GM23338 (cell line): ENCODE measurements at regions not wholly inside any gene's neighbourhood (a gene's known extent, or its start where the extent isn't known, plus 50 kb on each side); places are given as distances from the start of the nearest gene placed in this dataset.

Experiments
- ATAC-seq: fragments of 200-7000 bp; cut with Tn5 transposase; 3 replicates; pipeline ENCODE4 v1.9.1; 2020
- DNase-seq: peaks from one replicate; pipeline ENCODE4 v3.0.0-alpha.2; 2015; ENCODE audit warnings: low spot score
- H2AFZ ChIP-seq: fragments of 200-600 bp; sonication (generic); 2 replicates; pipeline ENCODE4 v1.8.0; 2016; ENCODE audit warnings: antibody characterized with exemption, mild to moderate bottlenecking, moderate library complexity
- H3F3A ChIP-seq: fragments of 200-600 bp; sonication (generic); replicated peaks from 2 replicates; pipeline ENCODE4 v1.8.0; 2017; ENCODE audit warnings: antibody characterized with exemption, mixed run types, low read depth
- H3K27ac ChIP-seq: fragments of 200-600 bp; sonication (generic); 2 replicates; pipeline ENCODE4 v1.6.1; 2016; ENCODE audit warnings: low read depth
- H3K27me3 ChIP-seq: fragments of 200-600 bp; sonication (generic); 2 replicates; pipeline ENCODE4 v1.8.0; 2016; ENCODE audit warnings: mild to moderate bottlenecking, mixed run types, moderate library complexity; ENCODE audit not compliant: insufficient read depth
- H3K36me3 ChIP-seq: fragments of 200-600 bp; sonication (generic); 2 replicates; pipeline ENCODE4 v1.8.0; 2016; ENCODE audit warnings: mild to moderate bottlenecking; ENCODE audit not compliant: insufficient read depth
- H3K4me1 ChIP-seq: fragments of 200-600 bp; sonication (generic); 2 replicates; pipeline ENCODE4 v1.8.0; 2016; ENCODE audit warnings: mild to moderate bottlenecking, moderate library complexity; ENCODE audit not compliant: insufficient read depth
- H3K4me2 ChIP-seq: fragments of 200-600 bp; sonication (generic); 2 replicates; pipeline ENCODE4 v1.7.1; 2017; ENCODE audit warnings: mixed run types
- H3K4me3 ChIP-seq: fragments of 200-600 bp; sonication (generic); 2 replicates; pipeline ENCODE4 v1.6.1; 2016; ENCODE audit warnings: mixed run types
- H3K79me2 ChIP-seq: fragments of 200-600 bp; sonication (generic); replicated peaks from 2 replicates; pipeline ENCODE4 v1.8.0; 2017; ENCODE audit warnings: mild to moderate bottlenecking; ENCODE audit not compliant: insufficient read depth
- H3K9me2 ChIP-seq: fragments of 200-600 bp; sonication (generic); 2 replicates; pipeline ENCODE4 v1.8.0; 2017; ENCODE audit not compliant: insufficient read depth
- H4K20me1 ChIP-seq: fragments of 200-600 bp; sonication (generic); replicated peaks from 2 replicates; pipeline ENCODE4 v1.8.0; 2017; ENCODE audit warnings: mild to moderate bottlenecking; ENCODE audit not compliant: insufficient read depth
- H3K27ac Mint-ChIP-seq: 2 replicates; pipeline ENCODE4 v1.8.0; 2020; ENCODE audit warnings: inconsistent platforms, mild to moderate bottlenecking, moderate library complexity, mixed read lengths
- H3K27me3 Mint-ChIP-seq: 3 replicates; pipeline ENCODE4 v1.8.0; 2022; ENCODE audit warnings: low read depth, mild to moderate bottlenecking, moderate library complexity, mixed read lengths, inconsistent platforms; ENCODE audit not compliant: insufficient read depth, poor library complexity
- H3K36me3 Mint-ChIP-seq: 3 replicates; pipeline ENCODE4 v1.8.0; 2021; ENCODE audit warnings: low read depth, mild to moderate bottlenecking, inconsistent platforms, moderate library complexity, mixed read lengths
- H3K4me1 Mint-ChIP-seq: 3 replicates; pipeline ENCODE4 v1.8.0; 2020; ENCODE audit warnings: mild to moderate bottlenecking, inconsistent platforms, mixed read lengths
- H3K4me3 Mint-ChIP-seq: 3 replicates; pipeline ENCODE4 v1.8.0; 2021; ENCODE audit warnings: moderate library complexity, mild to moderate bottlenecking, inconsistent platforms, mixed read lengths
- H3K9me3 Mint-ChIP-seq: 3 replicates; pipeline ENCODE4 v1.8.0; 2020; ENCODE audit warnings: moderate library complexity, mild to moderate bottlenecking, inconsistent platforms, mixed read lengths
- CREB1 ChIP-seq: fragments of 250-450 bp; sonication (Bioruptor Pico); IDR thresholded peaks from 2 replicates; pipeline ENCODE4 v1.5.0; 2020; ENCODE audit warnings: low read depth, mild to moderate bottlenecking, moderate library complexity
- CTCF ChIP-seq, 2 experiments: fragments of 200-600 bp in 1 of 2; sonication (generic) in 1 of 2; conservative IDR thresholded peaks; 2 replicates each; pipeline versions ENCODE4 v1.5.1 to v1.6.1; 2016 to 2017; ENCODE audit warnings: antibody characterized with exemption in 2 of 2, low read depth in 2 of 2, mild to moderate bottlenecking in 2 of 2, moderate library complexity in 1 of 2
- EZH2 ChIP-seq: fragments of 200-600 bp; sonication (generic); IDR thresholded peaks from one replicate; pipeline ENCODE4 v1.8.0; 2017; ENCODE audit warnings: antibody characterized with exemption, mild to moderate bottlenecking, low read depth; ENCODE audit not compliant: unreplicated experiment
- EZH2phosphoT487 ChIP-seq: fragments of 200-600 bp; sonication (generic); IDR thresholded peaks from one replicate; pipeline ENCODE4 v1.8.1; 2018; ENCODE audit warnings: antibody characterized with exemption; ENCODE audit not compliant: unreplicated experiment
- JUNB ChIP-seq: IDR thresholded peaks from one replicate; pipeline ENCODE4 v1.6.1; 2016; ENCODE audit warnings: antibody characterized with exemption; ENCODE audit not compliant: unreplicated experiment
- NANOG ChIP-seq: IDR thresholded peaks from 2 replicates; pipeline ENCODE4 v1.6.1; 2016; ENCODE audit warnings: antibody characterized with exemption, borderline replicate concordance
- POLR2AphosphoS5 ChIP-seq: IDR thresholded peaks from 2 replicates; pipeline ENCODE4 v1.6.1; 2016; ENCODE audit warnings: antibody characterized with exemption, low read depth
- STAT1 ChIP-seq: IDR thresholded peaks from one replicate; pipeline ENCODE4 v1.6.1; 2016; ENCODE audit warnings: antibody characterized with exemption; ENCODE audit not compliant: unreplicated experiment
- ZNF114 ChIP-seq: fragments of 250-450 bp; sonication (Bioruptor Pico); IDR thresholded peaks from 2 replicates; pipeline ENCODE4 v1.5.0; 2020; ENCODE audit warnings: mild to moderate bottlenecking, moderate library complexity
- ZNF331 ChIP-seq: fragments of 250-450 bp; sonication (Bioruptor Pico); IDR thresholded peaks from 2 replicates; pipeline ENCODE4 v1.5.0; 2020; ENCODE audit warnings: low read depth, mild to moderate bottlenecking, moderate library complexity
- TF ChIP-seq, protein P1 (sequence below): IDR thresholded peaks from 2 replicates; pipeline ENCODE4 v1.6.1; 2016; ENCODE audit warnings: antibody characterized with exemption
- TF ChIP-seq, protein P2 (sequence below): fragments of 250-450 bp; sonication (Bioruptor Pico); IDR thresholded peaks from 2 replicates; pipeline ENCODE4 v1.5.0; 2020; ENCODE audit warnings: mild to moderate bottlenecking, moderate library complexity
- TF ChIP-seq, protein P3 (sequence below): IDR thresholded peaks from one replicate; pipeline ENCODE4 v1.6.1; 2018; ENCODE audit warnings: antibody characterized with exemption; ENCODE audit not compliant: unreplicated experiment

GRCh38 chr3:162776148-162776547 lies 1279.5 kb downstream of the OTOL1 start (continued):
- no peak for TF ChIP-seq POLR2AphosphoS5
- TF ChIP-seq CREB1 (CRISPR knock-in tag): no peak
- no peak for TF ChIP-seq ZNF114 (CRISPR knock-in tag)
- no peak for TF ChIP-seq JUNB
- TF ChIP-seq NANOG: no peak
- no peak for TF ChIP-seq CTCF (conservative IDR thresholded peaks at IDR 0.05; ENCODE audit: low read depth in 2 of 2)

- no peak for ATAC-seq
- TF ChIP-seq JUNB (no peak), STAT1 (no peak), POLR2AphosphoS5 (no peak), ZNF331 (CRISPR knock-in tag) (no peak), EZH2 (no peak), CREB1 (CRISPR knock-in tag) (no peak), EZH2phosphoT487 (no peak), NANOG (no peak), ZNF114 (CRISPR knock-in tag) (no peak)
- TF ChIP-seq, protein P1, sequence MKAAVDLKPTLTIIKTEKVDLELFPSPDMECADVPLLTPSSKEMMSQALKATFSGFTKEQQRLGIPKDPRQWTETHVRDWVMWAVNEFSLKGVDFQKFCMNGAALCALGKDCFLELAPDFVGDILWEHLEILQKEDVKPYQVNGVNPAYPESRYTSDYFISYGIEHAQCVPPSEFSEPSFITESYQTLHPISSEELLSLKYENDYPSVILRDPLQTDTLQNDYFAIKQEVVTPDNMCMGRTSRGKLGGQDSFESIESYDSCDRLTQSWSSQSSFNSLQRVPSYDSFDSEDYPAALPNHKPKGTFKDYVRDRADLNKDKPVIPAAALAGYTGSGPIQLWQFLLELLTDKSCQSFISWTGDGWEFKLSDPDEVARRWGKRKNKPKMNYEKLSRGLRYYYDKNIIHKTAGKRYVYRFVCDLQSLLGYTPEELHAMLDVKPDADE: no peak
- TF ChIP-seq, protein P2, sequence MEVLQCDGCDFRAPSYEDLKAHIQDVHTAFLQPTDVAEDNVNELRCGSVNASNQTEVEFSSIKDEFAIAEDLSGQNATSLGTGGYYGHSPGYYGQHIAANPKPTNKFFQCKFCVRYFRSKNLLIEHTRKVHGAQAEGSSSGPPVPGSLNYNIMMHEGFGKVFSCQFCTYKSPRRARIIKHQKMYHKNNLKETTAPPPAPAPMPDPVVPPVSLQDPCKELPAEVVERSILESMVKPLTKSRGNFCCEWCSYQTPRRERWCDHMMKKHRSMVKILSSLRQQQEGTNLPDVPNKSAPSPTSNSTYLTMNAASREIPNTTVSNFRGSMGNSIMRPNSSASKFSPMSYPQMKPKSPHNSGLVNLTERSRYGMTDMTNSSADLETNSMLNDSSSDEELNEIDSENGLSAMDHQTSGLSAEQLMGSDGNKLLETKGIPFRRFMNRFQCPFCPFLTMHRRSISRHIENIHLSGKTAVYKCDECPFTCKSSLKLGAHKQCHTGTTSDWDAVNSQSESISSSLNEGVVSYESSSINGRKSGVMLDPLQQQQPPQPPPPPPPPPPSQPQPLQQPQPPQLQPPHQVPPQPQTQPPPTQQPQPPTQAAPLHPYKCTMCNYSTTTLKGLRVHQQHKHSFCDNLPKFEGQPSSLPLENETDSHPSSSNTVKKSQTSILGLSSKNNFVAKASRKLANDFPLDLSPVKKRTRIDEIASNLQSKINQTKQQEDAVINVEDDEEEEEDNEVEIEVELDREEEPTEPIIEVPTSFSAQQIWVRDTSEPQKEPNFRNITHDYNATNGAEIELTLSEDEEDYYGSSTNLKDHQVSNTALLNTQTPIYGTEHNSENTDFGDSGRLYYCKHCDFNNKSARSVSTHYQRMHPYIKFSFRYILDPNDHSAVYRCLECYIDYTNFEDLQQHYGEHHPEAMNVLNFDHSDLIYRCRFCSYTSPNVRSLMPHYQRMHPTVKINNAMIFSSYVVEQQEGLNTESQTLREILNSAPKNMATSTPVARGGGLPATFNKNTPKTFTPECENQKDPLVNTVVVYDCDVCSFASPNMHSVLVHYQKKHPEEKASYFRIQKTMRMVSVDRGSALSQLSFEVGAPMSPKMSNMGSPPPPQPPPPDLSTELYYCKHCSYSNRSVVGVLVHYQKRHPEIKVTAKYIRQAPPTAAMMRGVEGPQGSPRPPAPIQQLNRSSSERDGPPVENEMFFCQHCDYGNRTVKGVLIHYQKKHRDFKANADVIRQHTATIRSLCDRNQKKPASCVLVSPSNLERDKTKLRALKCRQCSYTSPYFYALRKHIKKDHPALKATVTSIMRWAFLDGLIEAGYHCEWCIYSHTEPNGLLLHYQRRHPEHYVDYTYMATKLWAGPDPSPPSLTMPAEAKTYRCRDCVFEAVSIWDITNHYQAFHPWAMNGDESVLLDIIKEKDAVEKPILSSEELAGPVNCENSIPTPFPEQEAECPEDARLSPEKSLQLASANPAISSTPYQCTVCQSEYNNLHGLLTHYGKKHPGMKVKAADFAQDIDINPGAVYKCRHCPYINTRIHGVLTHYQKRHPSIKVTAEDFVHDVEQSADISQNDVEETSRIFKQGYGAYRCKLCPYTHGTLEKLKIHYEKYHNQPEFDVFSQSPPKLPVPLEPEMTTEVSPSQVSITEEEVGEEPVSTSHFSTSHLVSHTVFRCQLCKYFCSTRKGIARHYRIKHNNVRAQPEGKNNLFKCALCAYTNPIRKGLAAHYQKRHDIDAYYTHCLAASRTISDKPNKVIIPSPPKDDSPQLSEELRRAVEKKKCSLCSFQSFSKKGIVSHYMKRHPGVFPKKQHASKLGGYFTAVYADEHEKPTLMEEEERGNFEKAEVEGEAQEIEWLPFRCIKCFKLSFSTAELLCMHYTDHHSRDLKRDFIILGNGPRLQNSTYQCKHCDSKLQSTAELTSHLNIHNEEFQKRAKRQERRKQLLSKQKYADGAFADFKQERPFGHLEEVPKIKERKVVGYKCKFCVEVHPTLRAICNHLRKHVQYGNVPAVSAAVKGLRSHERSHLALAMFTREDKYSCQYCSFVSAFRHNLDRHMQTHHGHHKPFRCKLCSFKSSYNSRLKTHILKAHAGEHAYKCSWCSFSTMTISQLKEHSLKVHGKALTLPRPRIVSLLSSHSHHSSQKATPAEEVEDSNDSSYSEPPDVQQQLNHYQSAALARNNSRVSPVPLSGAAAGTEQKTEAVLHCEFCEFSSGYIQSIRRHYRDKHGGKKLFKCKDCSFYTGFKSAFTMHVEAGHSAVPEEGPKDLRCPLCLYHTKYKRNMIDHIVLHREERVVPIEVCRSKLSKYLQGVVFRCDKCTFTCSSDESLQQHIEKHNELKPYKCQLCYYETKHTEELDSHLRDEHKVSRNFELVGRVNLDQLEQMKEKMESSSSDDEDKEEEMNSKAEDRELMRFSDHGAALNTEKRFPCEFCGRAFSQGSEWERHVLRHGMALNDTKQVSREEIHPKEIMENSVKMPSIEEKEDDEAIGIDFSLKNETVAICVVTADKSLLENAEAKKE (CRISPR knock-in tag): no peak
- TF ChIP-seq, protein P3, sequence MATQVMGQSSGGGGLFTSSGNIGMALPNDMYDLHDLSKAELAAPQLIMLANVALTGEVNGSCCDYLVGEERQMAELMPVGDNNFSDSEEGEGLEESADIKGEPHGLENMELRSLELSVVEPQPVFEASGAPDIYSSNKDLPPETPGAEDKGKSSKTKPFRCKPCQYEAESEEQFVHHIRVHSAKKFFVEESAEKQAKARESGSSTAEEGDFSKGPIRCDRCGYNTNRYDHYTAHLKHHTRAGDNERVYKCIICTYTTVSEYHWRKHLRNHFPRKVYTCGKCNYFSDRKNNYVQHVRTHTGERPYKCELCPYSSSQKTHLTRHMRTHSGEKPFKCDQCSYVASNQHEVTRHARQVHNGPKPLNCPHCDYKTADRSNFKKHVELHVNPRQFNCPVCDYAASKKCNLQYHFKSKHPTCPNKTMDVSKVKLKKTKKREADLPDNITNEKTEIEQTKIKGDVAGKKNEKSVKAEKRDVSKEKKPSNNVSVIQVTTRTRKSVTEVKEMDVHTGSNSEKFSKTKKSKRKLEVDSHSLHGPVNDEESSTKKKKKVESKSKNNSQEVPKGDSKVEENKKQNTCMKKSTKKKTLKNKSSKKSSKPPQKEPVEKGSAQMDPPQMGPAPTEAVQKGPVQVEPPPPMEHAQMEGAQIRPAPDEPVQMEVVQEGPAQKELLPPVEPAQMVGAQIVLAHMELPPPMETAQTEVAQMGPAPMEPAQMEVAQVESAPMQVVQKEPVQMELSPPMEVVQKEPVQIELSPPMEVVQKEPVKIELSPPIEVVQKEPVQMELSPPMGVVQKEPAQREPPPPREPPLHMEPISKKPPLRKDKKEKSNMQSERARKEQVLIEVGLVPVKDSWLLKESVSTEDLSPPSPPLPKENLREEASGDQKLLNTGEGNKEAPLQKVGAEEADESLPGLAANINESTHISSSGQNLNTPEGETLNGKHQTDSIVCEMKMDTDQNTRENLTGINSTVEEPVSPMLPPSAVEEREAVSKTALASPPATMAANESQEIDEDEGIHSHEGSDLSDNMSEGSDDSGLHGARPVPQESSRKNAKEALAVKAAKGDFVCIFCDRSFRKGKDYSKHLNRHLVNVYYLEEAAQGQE: no peak
Measured at GRCh38 chr3:162777118-162777517, 1280.5 kb downstream of the OTOL1 start.

More at GRCh38 chr3:162777118-162777517, 1280.5 kb downstream of the OTOL1 start:
- Histone ChIP-seq H3K27me3 (no peaks in the 10 kb centered on the region), H3K4me3 (no peak overlapping the region), H3F3A (no peaks in the 10 kb centered on the region), H3K9me2 (peaks cover 5% of the 10 kb centered on the region; the same call in 1 of the 2 replicates), H2AFZ (0 out of 2 replicates have a peak overlapping the region, but pooled peaks have one; percentile 17), H3K27ac (no peak overlapping the region), H3K4me2 (no peak overlapping the region), H3K79me2 (no peaks in the 10 kb centered on the region), H3K36me3 (no peaks in the 10 kb centered on the region), H3K4me1 (peaks cover 21% of the 10 kb centered on the region), H4K20me1 (no peaks in the 10 kb centered on the region)
- Mint-ChIP-seq H3K4me1 (peaks cover 20% of the 10 kb centered on the region), H3K9me3 (no peaks in the 10 kb centered on the region), H3K36me3 (no peaks in the 10 kb centered on the region), H3K27me3 (no peaks in the 10 kb centered on the region), H3K27ac (no peak overlapping the region), H3K4me3 (no peak overlapping the region)
- no peak for DNase-seq
